Epithelial cell of esophagus (primary cell): ENCODE measurements at regions not wholly inside any gene's neighbourhood (a gene's known extent, or its start where the extent isn't known, plus 50 kb on each side); places are given as distances from the start of the nearest gene placed in this dataset.

Experiments used
- DNase-seq: peaks from one replicate; pipeline ENCODE4 v3.0.0; 2010; ENCODE audit warnings: low read depth
- H3K4me3 ChIP-seq: 2 replicates; pipeline ENCODE4 v1.5.1; 2011; ENCODE audit warnings: mild to moderate bottlenecking, low read length, control low read depth
- CTCF ChIP-seq: IDR thresholded peaks from 2 replicates; pipeline ENCODE4 v1.5.1; 2011; ENCODE audit warnings: low read depth, mild to moderate bottlenecking, low read length, control low read depth, inconsistent platforms; ENCODE audit not compliant: insufficient read depth; ENCODE audit errors: missing control alignments

- no peak for TF ChIP-seq CTCF
- no peak overlapping the region for H3K4me3 ChIP-seq
- DNase-seq, result no peak
These were observed 822.6 kb upstream of the GRAMD2B start for GRCh38 chr5:125600559-125600958.

- no peak for TF ChIP-seq CTCF
- no peak for DNase-seq
These were observed 821.0 kb upstream of the GRAMD2B start for GRCh38 chr5:125602184-125602583.

GRCh38 chr5:125603321-125603720 lies 819.9 kb upstream of the GRAMD2B start:
- no peak overlapping the region for H3K4me3 ChIP-seq
- peak; percentile 43 for DNase-seq
- no peak for TF ChIP-seq CTCF

More at GRCh38 chr5:125602184-125602583, 821.0 kb upstream of the GRAMD2B start:
- no peak overlapping the region for H3K4me3 ChIP-seq

GRCh38 chr5:125604104-125604503 lies 819.1 kb upstream of the GRAMD2B start:
- H3K4me3 ChIP-seq, result no peak overlapping the region
- no peak for TF ChIP-seq CTCF
- peak; percentile 41 for DNase-seq

- DNase-seq, result no peak
- no peak overlapping the region for H3K4me3 ChIP-seq
- TF ChIP-seq CTCF, result no peak
These were observed 816.2 kb upstream of the GRAMD2B start for GRCh38 chr5:125607018-125607417.

GRCh38 chr5:125609011-125609410 lies 814.2 kb upstream of the GRAMD2B start:
- no peak for TF ChIP-seq CTCF
- no peak overlapping the region for H3K4me3 ChIP-seq
- DNase-seq, result no peak

- DNase-seq, result no peak
- no peak for TF ChIP-seq CTCF
- no peak overlapping the region for H3K4me3 ChIP-seq
These were observed 812.3 kb upstream of the GRAMD2B start for GRCh38 chr5:125610892-125611291.
